K562 (cell line): ENCODE measurements at regions not wholly inside any gene's neighbourhood (a gene's known extent, or its start where the extent isn't known, plus 50 kb on each side); places are given as distances from the start of the nearest gene placed in this dataset.

Source experiments
- CEBPB ChIP-seq: fragments of 450-650 bp; IDR thresholded peaks from 2 replicates; pipeline ENCODE4 v1.6.1; 2016; ENCODE audit warnings: missing genetic modification characterization, missing compliant biosample characterization
- CXXC5 ChIP-seq: fragments of 250-450 bp; sonication (Bioruptor Pico); IDR thresholded peaks from 2 replicates; pipeline ENCODE4 v1.8.0; 2022; ENCODE audit warnings: inconsistent platforms, mild to moderate bottlenecking, moderate library complexity
- NRF1 ChIP-seq, 2 experiments: fragments of 450-650 bp; IDR thresholded peaks in 1 of 2; conservative IDR thresholded peaks in 1 of 2; 2 replicates each; pipeline ENCODE4 v1.6.1; 2014; ENCODE audit warnings: mild to moderate bottlenecking in 2 of 2
- ZFX ChIP-seq: sonication (generic); formaldehyde crosslinking; IDR thresholded peaks from 2 replicates; pipeline ENCODE4 v1.8.0; 2022; ENCODE audit warnings: mild to moderate bottlenecking, missing genetic modification reagents, moderate library complexity
- ZNF124 ChIP-seq: sonication (generic); formaldehyde crosslinking; IDR thresholded peaks from 2 replicates; pipeline ENCODE4 v1.8.1; 2022; ENCODE audit warnings: missing genetic modification reagents
- ZNF274 ChIP-seq: IDR thresholded peaks from 2 replicates; pipeline ENCODE4 v1.6.1; 2011; ENCODE audit warnings: low read depth, mild to moderate bottlenecking, low read length, moderate library complexity, borderline replicate concordance
- ZNF354B ChIP-seq: fragments of 250-450 bp; sonication (Bioruptor Pico); IDR thresholded peaks from 2 replicates; pipeline ENCODE4 v1.4.0; 2020
- ZNF696 ChIP-seq: fragments of 250-450 bp; sonication (Bioruptor Pico); conservative IDR thresholded peaks from 2 replicates; pipeline ENCODE4 v1.4.0; 2020; ENCODE audit warnings: mild to moderate bottlenecking, moderate library complexity
- ZNF830 ChIP-seq: fragments of 250-450 bp; sonication (Bioruptor Pico); IDR thresholded peaks from 2 replicates; pipeline ENCODE4 v1.5.0; 2021; ENCODE audit warnings: mild to moderate bottlenecking
- TF ChIP-seq, protein P1 (sequence below), 3 experiments: IDR thresholded peaks in 2 of 3; conservative IDR thresholded peaks in 1 of 3; 2 replicates each; pipeline ENCODE4 v1.5.1; 2011 to 2012; ENCODE audit warnings: low read length in 3 of 3, mild to moderate bottlenecking in 3 of 3, control low read depth in 2 of 3, improper control_type of control experiment in 1 of 3, inconsistent platforms in 1 of 3, low read depth in 1 of 3, mixed read lengths in 1 of 3, moderate library complexity in 1 of 3; ENCODE audit not compliant: insufficient read depth in 2 of 3
- TF ChIP-seq, protein P2 (sequence below): sonication (generic); formaldehyde crosslinking; IDR thresholded peaks from 2 replicates; pipeline ENCODE4 v1.8.1; 2022; ENCODE audit warnings: missing genetic modification reagents
- TF ChIP-seq, protein P3 (sequence below): sonication (generic); formaldehyde crosslinking; IDR thresholded peaks from 2 replicates; pipeline ENCODE4 v1.8.0; 2023; ENCODE audit warnings: mild to moderate bottlenecking, missing genetic modification reagents
- TF ChIP-seq, protein P4 (sequence below), 2 experiments: fragments of 450-650 bp in 1 of 2; sonication (generic) in 1 of 2; formaldehyde crosslinking in 1 of 2; IDR thresholded peaks in 1 of 2; conservative IDR thresholded peaks in 1 of 2; 2 replicates each; pipeline versions ENCODE4 v1.6.1 to v1.8.1; 2016 to 2023; ENCODE audit warnings: mild to moderate bottlenecking in 2 of 2, moderate library complexity in 2 of 2, inconsistent platforms in 1 of 2, missing genetic modification reagents in 1 of 2

DNA sequence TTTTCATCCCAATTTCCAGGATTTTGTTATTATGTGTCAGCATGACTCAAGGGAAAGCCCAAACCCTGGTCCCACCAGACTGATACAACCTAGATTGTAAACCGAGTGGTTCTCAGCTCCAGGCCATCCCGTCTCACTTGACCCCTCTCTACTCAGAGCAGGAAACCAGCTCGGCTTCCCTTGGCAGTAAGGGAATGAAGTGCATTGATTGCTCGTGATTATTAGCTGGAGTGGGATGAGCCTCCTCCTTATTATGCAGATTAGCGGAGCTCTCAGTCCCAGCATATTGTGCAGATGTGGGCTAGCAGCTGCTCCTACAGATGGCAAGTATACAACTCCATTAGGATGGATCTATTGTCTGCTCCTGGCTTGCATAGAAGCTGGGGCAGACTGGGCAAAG is 167.6 kb downstream of the LNPK start:
- TF ChIP-seq CXXC5 (no peak), ZNF830 (CRISPR knock-in tag) (no peak), ZNF354B (CRISPR knock-in tag) (no peak), ZNF124 (CRISPR knock-in tag) (no peak), CEBPB (tag) (no peak), ZNF696 (no peak), ZFX (CRISPR knock-in tag) (no peak), ZNF274 (no peak), NRF1 (conservative IDR thresholded peaks at IDR 0.05 in 1 of 2, IDR thresholded peaks at IDR 0.05 in 1 of 2) (no peak)
- TF ChIP-seq, protein P1, sequence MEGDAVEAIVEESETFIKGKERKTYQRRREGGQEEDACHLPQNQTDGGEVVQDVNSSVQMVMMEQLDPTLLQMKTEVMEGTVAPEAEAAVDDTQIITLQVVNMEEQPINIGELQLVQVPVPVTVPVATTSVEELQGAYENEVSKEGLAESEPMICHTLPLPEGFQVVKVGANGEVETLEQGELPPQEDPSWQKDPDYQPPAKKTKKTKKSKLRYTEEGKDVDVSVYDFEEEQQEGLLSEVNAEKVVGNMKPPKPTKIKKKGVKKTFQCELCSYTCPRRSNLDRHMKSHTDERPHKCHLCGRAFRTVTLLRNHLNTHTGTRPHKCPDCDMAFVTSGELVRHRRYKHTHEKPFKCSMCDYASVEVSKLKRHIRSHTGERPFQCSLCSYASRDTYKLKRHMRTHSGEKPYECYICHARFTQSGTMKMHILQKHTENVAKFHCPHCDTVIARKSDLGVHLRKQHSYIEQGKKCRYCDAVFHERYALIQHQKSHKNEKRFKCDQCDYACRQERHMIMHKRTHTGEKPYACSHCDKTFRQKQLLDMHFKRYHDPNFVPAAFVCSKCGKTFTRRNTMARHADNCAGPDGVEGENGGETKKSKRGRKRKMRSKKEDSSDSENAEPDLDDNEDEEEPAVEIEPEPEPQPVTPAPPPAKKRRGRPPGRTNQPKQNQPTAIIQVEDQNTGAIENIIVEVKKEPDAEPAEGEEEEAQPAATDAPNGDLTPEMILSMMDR (IDR thresholded peaks at IDR 0.05 in 2 of 3, conservative IDR thresholded peaks at IDR 0.05 in 1 of 3; ENCODE audit: insufficient read depth in 2 of 3, low read depth in 1 of 3, low read length in 3 of 3): no peak
- TF ChIP-seq, protein P2, sequence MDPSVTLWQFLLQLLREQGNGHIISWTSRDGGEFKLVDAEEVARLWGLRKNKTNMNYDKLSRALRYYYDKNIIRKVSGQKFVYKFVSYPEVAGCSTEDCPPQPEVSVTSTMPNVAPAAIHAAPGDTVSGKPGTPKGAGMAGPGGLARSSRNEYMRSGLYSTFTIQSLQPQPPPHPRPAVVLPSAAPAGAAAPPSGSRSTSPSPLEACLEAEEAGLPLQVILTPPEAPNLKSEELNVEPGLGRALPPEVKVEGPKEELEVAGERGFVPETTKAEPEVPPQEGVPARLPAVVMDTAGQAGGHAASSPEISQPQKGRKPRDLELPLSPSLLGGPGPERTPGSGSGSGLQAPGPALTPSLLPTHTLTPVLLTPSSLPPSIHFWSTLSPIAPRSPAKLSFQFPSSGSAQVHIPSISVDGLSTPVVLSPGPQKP: no peak
- TF ChIP-seq, protein P3, sequence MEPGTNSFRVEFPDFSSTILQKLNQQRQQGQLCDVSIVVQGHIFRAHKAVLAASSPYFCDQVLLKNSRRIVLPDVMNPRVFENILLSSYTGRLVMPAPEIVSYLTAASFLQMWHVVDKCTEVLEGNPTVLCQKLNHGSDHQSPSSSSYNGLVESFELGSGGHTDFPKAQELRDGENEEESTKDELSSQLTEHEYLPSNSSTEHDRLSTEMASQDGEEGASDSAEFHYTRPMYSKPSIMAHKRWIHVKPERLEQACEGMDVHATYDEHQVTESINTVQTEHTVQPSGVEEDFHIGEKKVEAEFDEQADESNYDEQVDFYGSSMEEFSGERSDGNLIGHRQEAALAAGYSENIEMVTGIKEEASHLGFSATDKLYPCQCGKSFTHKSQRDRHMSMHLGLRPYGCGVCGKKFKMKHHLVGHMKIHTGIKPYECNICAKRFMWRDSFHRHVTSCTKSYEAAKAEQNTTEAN (CRISPR knock-in tag): no peak
- TF ChIP-seq, protein P4, sequence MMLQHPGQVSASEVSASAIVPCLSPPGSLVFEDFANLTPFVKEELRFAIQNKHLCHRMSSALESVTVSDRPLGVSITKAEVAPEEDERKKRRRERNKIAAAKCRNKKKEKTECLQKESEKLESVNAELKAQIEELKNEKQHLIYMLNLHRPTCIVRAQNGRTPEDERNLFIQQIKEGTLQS (IDR thresholded peaks at IDR 0.05): no peak
- TF ChIP-seq, protein P4 (CRISPR knock-in tag; conservative IDR thresholded peaks at IDR 0.05): no peak
